Esophagus squamous epithelium (tissue), 5 donors: ENCODE measurements at regions not wholly inside any gene's neighbourhood (a gene's known extent, or its start where the extent isn't known, plus 50 kb on each side); places are given as distances from the start of the nearest gene placed in this dataset.

Source experiments
- DNase-seq: peaks from one replicate; lab custom pipeline; 2025; lab: John Stamatoyannopoulos, UW
- H3K27ac ChIP-seq, 4 donors: fragments of 200-600 bp; sonication (generic); one replicate each; pipeline ENCODE4 v1.5.1; 2016 to 2019; ENCODE audit warnings: mild to moderate bottlenecking in 1 of 4
- H3K27me3 ChIP-seq, 4 donors: fragments of 200-600 bp; sonication (generic); 1 replicate in 3 of 4; 2 replicates in 1 of 4; pipeline versions ENCODE4 v1.5.1 to v1.6.0; 2017 to 2021; ENCODE audit warnings: antibody characterized with exemption in 1 of 4
- H3K36me3 ChIP-seq, 3 donors: fragments of 200-600 bp; sonication (generic); one replicate each; pipeline ENCODE4 v1.5.1; 2016 to 2019
- H3K4me1 ChIP-seq, 3 donors: fragments of 200-600 bp; sonication (generic); one replicate each; pipeline ENCODE4 v1.5.1; 2017 to 2019
- H3K4me3 ChIP-seq, 4 donors: fragments of 200-600 bp; sonication (generic); 1 replicate in 3 of 4; 2 replicates in 1 of 4; pipeline ENCODE4 v1.5.1; 2016 to 2019; ENCODE audit warnings: mild to moderate bottlenecking in 2 of 4, moderate library complexity in 1 of 4
- H3K9me3 ChIP-seq, 3 donors: fragments of 200-600 bp; sonication (generic); one replicate each; pipeline ENCODE4 v1.5.1; 2016 to 2019
- POLR2A ChIP-seq, 4 donors: fragments of 450-650 bp; IDR thresholded peaks; one replicate each; pipeline ENCODE4 v1.6.1; 2017; ENCODE audit warnings: antibody characterized with exemption in 4 of 4, mild to moderate bottlenecking in 4 of 4, moderate library complexity in 3 of 4
- WGBS, 2 donors: methylation state at CpG; one replicate each; pipeline ENCODE4 v1.1.5; 2018; 5-methylcytosine and 5-hydroxymethylcytosine counted together
- intact Hi-C: fragments of 100-400 bp; cut with DNase I; formaldehyde crosslinking; loops from one replicate; pipeline ENCODE4 v1.15.0; 2022
- TF ChIP-seq, protein P1 (sequence below), 6 experiments: fragments of 450-650 bp in 4 of 6; fragments of 200-600 bp in 2 of 6; sonication (generic) in 2 of 6; IDR thresholded peaks; one replicate each; pipeline ENCODE4 v1.5.1; 2016 to 2019; ENCODE audit warnings: antibody characterized with exemption in 6 of 6, mild to moderate bottlenecking in 4 of 6, moderate library complexity in 4 of 6
- donor health status: DM: yes; HTN: yes; CAD: no.

DNA sequence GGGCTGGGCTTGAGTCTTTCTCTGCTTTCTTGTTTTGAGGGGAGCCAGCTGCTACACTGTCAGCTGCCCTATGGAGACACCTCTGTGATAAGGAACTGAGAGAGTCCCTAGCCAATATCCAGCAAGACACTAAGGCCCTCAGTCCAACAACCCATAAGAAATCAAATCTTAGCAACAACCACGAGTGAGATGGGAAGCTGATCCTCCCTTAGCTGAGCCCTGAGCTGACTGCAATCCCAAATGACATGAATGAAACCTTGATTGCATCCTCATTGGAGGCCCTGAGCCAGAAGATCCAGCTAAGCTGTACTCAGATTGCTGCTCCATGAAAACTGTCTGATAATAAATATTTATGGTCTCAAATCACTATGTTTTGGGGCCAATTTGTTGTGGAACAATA lies 302.1 kb upstream of the MME start:
- no peak for DNase-seq
- no peak overlapping the region for H3K4me3 ChIP-seq
- no peaks in the 10 kb centered on the region for H3K36me3 ChIP-seq
- no peak overlapping the region for H3K27ac ChIP-seq
- H3K27me3 ChIP-seq = no peaks in the 10 kb centered on the region
- no peaks in the 10 kb centered on the region for H3K9me3 ChIP-seq
- H3K4me1 ChIP-seq = no peaks in the 10 kb centered on the region
- 29 to 57% methylated on average over 1 of the region's 1 CpG for WGBS, 2 donors
- no peak for TF ChIP-seq POLR2A (IDR thresholded peaks at IDR 0.05)
- TF ChIP-seq, protein P1, sequence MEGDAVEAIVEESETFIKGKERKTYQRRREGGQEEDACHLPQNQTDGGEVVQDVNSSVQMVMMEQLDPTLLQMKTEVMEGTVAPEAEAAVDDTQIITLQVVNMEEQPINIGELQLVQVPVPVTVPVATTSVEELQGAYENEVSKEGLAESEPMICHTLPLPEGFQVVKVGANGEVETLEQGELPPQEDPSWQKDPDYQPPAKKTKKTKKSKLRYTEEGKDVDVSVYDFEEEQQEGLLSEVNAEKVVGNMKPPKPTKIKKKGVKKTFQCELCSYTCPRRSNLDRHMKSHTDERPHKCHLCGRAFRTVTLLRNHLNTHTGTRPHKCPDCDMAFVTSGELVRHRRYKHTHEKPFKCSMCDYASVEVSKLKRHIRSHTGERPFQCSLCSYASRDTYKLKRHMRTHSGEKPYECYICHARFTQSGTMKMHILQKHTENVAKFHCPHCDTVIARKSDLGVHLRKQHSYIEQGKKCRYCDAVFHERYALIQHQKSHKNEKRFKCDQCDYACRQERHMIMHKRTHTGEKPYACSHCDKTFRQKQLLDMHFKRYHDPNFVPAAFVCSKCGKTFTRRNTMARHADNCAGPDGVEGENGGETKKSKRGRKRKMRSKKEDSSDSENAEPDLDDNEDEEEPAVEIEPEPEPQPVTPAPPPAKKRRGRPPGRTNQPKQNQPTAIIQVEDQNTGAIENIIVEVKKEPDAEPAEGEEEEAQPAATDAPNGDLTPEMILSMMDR (IDR thresholded peaks at IDR 0.05) = no peak
- intact Hi-C loops = no loop called here

DNA sequence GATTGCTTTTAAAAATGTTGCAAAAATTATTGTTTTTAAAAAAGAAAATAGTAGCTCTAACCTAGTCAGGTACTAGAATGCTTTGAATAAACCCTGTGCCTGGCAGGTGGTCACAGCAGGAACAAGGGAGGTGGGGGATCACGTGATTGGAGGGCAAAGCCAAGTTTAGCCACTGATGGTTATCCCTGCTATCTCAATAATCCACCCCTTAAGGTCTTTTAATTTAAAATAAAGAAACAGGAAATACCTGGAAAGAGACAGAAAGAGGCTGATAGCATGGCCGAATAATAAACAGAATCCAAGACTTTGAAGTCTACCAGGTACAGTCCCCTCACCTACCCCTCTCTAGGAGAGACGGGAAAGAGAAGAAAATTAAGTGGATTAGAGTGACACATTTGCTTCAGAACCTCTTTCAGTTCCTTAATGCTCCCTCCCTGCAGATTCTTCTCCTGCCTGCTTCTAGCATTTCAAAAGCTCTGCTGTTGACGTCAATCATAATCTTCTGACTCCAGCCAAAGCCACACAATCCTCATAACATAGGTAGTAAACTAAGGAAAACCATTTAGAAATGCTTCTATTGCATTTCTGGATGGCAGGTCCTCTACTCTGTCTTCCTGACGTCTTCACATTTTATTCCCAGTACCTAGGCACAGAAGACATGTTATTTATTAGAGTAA lies 303.4 kb upstream of the MME start:
- no peaks in the 10 kb centered on the region for H3K36me3 ChIP-seq
- no peak for DNase-seq
- WGBS, 2 donors = 40 to 44% methylated on average over 5 of the region's 5 CpGs
- H3K4me3 ChIP-seq = no peak overlapping the region
- H3K4me1 ChIP-seq = no peaks in the 10 kb centered on the region
- intact Hi-C loops = no loop called here
- H3K27me3 ChIP-seq = no peaks in the 10 kb centered on the region
- no peak for TF ChIP-seq POLR2A (IDR thresholded peaks at IDR 0.05)
- TF ChIP-seq, protein P1 (IDR thresholded peaks at IDR 0.05) = no peak
- H3K9me3 ChIP-seq = no peaks in the 10 kb centered on the region
- H3K27ac ChIP-seq = no peak overlapping the region

DNA sequence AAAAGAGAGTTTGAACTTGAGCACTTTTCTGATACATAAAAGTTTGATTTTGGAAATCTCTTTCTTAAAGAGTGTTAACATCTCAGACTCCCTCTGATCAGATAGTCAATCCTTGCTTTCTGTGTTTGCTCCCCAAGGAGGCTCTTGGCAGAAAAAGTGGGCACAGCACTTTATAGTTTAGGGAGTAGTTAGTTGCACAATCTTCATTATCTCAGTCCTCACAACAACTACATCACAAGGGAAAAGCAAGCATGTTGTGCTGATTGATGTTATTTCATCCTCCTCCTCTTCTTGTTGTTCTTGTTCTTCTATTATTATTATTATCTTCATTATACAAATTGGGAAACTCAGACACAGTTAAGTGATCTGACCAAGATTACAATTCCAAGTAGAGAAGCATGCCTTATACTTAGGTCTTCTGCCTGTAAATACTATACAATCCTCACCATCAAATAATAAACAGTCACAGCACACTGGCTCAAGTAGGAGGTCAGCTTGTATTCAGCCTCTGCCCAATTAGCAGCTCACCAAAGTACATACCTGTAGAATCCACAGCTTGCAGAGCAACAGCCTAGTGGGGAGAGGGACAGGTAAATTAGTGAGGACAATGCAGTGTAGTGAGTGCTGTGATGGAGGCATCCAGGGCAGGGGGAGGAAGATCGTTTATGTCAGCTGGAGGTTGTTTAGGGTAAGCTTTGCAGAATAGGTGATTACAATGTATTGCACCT lies 304.1 kb upstream of the MME start:
- Histone ChIP-seq H3K27ac (no peak overlapping the region), H3K4me1 (no peaks in the 10 kb centered on the region), H3K4me3 (no peak overlapping the region), H3K36me3 (no peaks in the 10 kb centered on the region), H3K27me3 (no peaks in the 10 kb centered on the region), H3K9me3 (no peaks in the 10 kb centered on the region)
- WGBS, 2 donors = 22 to 44% methylated on average over 1 of the region's 1 CpG
- intact Hi-C loops = no loop called here
- TF ChIP-seq, protein P1 (IDR thresholded peaks at IDR 0.05) = no peak
- TF ChIP-seq POLR2A (IDR thresholded peaks at IDR 0.05) = no peak
- DNase-seq = no peak

DNA sequence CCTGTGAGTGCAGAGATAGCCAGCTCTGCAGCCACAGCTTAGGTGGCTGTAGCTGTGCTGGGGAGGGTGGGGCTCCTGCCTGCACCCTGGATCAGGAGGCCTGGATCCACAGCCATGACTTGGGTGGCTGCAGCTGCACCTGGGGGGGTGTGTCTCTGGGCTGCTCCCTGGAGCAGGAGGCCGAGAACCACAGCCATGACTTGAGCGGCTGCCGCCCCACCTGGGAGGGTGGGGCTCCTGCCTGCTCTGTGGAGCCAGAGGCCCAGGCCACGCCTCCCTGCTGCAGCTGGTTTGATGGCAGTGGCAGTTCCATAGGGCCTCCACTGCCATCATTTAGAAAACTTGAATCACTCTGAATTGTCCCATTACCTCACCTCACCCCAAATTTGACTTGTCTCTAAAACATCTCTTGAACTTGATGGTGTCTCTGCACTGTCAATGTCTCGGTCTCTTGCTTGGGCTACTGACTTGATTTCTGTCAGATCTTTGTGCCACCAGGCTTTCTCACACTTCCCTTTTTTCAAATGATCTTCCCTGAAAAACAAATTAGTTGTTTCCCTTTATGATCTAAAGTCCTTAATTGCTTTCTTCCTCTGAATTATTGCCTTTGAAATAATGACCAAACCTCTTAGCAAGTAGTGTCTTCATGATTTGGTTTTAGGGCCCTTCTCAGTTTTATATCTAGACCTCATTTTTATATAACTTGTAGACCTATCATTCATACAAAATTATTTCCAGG lies 313.2 kb upstream of the MME start:
- H3K9me3 ChIP-seq = no peaks in the 10 kb centered on the region
- no peak for TF ChIP-seq POLR2A (IDR thresholded peaks at IDR 0.05)
- TF ChIP-seq, protein P1 (IDR thresholded peaks at IDR 0.05) = no peak
- DNase-seq = no peak
- H3K4me1 ChIP-seq = no peaks in the 10 kb centered on the region
- 66 to 69% methylated on average over 3 to 4 of the region's 5 CpGs for WGBS, 2 donors
- H3K27ac ChIP-seq = no peak overlapping the region
- no peaks in the 10 kb centered on the region for H3K36me3 ChIP-seq
- intact Hi-C loops = loop anchor here (10.0 kb wide), 1 partner anchor 558 kb away; no protein-coding TSS in a partner anchor
- H3K27me3 ChIP-seq = no peaks in the 10 kb centered on the region
- no peak overlapping the region for H3K4me3 ChIP-seq
